DMS114 treated with DMSO at 0.1 percent for 48 hours (cell line): ENCODE measurements at regions not wholly inside any gene's neighbourhood (a gene's known extent, or its start where the extent isn't known, plus 50 kb on each side); places are given as distances from the start of the nearest gene placed in this dataset.

ENCODE experiments used
- DNase-seq: peaks from one replicate; lab custom pipeline; 2025; ENCODE audit not compliant: unreplicated experiment; lab: John Stamatoyannopoulos, UW

GRCh38 chr15:29880886-29881285 is 58.6 kb upstream of the TJP1 start:
- no peak for DNase-seq

DNA sequence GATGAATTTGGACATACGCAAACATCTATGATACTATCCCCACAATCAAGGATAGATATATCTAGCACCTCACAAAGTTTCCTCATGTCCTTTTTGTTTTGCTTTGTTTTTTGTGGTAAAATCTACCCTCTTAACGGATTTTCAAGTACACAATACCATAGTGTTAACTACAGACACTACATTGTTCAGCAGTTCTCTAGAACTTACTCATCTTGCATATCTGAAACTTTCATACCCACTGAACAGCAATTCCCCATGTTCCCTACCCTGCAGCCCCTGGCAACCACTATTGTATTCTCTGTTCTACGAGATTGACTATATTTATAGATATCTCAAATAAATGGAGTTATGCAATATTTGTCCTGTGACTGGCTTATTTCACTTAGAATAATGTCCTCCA is 58.1 kb upstream of the TJP1 start:
- DNase-seq = no peak

DNA sequence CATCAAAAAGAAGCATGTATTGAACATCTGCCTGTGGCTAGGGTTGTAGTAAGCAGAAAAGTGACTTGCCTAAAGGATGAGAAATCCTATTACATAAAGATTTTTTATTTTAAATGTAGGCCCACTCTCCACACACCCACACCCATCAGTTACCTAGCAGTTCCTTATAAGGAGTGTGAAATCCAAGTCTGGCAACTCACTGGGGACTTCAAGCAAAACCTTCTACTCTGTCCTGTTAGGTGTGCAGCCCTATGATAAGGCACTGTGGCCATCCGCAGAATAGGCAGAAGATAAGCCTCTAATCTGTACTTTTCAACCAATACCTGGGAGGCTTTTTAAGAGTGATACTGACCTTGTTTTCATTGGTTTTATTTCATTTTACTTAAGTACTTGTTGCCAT is 52.7 kb upstream of the TJP1 start:
- DNase-seq = no peak

DNA sequence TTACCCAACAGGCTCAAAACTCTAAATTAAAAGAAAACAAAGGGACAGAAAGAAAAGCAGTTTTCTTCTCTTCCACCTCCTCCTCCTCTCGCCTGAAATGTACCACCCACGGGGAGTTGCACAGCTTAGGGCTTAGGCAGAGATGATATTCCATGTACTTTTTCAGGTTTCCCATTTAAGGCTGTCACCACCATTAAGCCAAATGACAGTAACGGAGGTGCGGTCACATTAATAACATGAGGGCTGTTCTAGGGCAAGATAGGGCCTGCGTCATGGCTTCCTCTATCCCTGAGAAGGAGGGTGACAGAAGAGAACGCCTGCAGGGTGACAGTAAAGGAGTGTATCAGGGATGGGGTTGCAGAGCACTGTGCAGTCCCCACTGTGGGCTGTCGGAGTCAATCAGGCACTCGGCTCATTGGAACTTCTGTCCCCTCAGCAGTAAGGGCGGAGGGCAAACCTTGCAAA is 51.7 kb upstream of the TJP1 start:
- DNase-seq = no peak

GRCh38 chr15:29873264-29873663 is 51.0 kb upstream of the TJP1 start:
- no peak for DNase-seq

- DNase-seq = no peak
Observed at GRCh38 chr15:29872716-29873115, 50.4 kb upstream of the TJP1 start.
